Testis (tissue), 2 donors: ENCODE measurements at regions not wholly inside any gene's neighbourhood (a gene's known extent, or its start where the extent isn't known, plus 50 kb on each side); places are given as distances from the start of the nearest gene placed in this dataset.

Experiments used
- CTCF ChIP-seq, 3 experiments: fragments of 450-650 bp in 2 of 3; fragments of 200-600 bp in 1 of 3; sonication (generic) in 1 of 3; IDR thresholded peaks; one replicate each; pipeline ENCODE4 v1.5.1; 2016 to 2019; ENCODE audit warnings: antibody characterized with exemption in 3 of 3, mild to moderate bottlenecking in 2 of 3, moderate library complexity in 1 of 3
- POLR2A ChIP-seq: fragments of 450-650 bp; IDR thresholded peaks from one replicate; pipeline ENCODE4 v1.6.1; 2017; ENCODE audit warnings: antibody characterized with exemption, mild to moderate bottlenecking, moderate library complexity

- TF ChIP-seq CTCF (IDR thresholded peaks at IDR 0.05), result no peak
- TF ChIP-seq POLR2A, result no peak
Measured at GRCh38 chr11:103812680-103813079, 223.8 kb upstream of the DDI1 start.
